Esophagus muscularis mucosa (tissue), 4 donors: ENCODE measurements at regions not wholly inside any gene's neighbourhood (a gene's known extent, or its start where the extent isn't known, plus 50 kb on each side); places are given as distances from the start of the nearest gene placed in this dataset.

ENCODE experiments used
- DNase-seq: peaks from one replicate; pipeline ENCODE4 v3.0.0-alpha.2; 2017; ENCODE audit errors: extremely low spot score
- H3K27ac ChIP-seq, 4 donors: fragments of 200-600 bp; sonication (generic); replicated peaks in 1 of 4; 1 replicate in 3 of 4; 2 replicates in 1 of 4; pipeline ENCODE4 v1.5.1; 2016 to 2019; ENCODE audit warnings: mild to moderate bottlenecking in 1 of 4
- H3K27me3 ChIP-seq, 4 donors: fragments of 200-600 bp; sonication (generic); one replicate each; pipeline versions ENCODE4 v1.5.1 to v1.6.0; 2016 to 2019
- H3K36me3 ChIP-seq, 4 donors: fragments of 200-600 bp; sonication (generic); one replicate each; pipeline ENCODE4 v1.5.1; 2016 to 2019
- H3K4me1 ChIP-seq, 4 donors: fragments of 200-600 bp; sonication (generic); one replicate each; pipeline ENCODE4 v1.5.1; 2016 to 2019
- H3K4me3 ChIP-seq, 4 donors: fragments of 200-600 bp; sonication (generic); 1 replicate in 2 of 4; 2 replicates in 2 of 4; pipeline ENCODE4 v1.5.1; 2016 to 2019; ENCODE audit warnings: mild to moderate bottlenecking in 4 of 4, moderate library complexity in 1 of 4
- H3K9me3 ChIP-seq, 4 donors: fragments of 200-600 bp; sonication (generic); 1 replicate in 3 of 4; 2 replicates in 1 of 4; pipeline ENCODE4 v1.5.1; 2016 to 2019
- EP300 ChIP-seq: sonication (generic); formaldehyde crosslinking; IDR thresholded peaks from one replicate; pipeline ENCODE4 v1.6.1; 2017; ENCODE audit warnings: antibody characterized with exemption
- POLR2A ChIP-seq: fragments of 450-650 bp; IDR thresholded peaks from one replicate; pipeline ENCODE4 v1.6.1; 2017; ENCODE audit warnings: antibody characterized with exemption, moderate library complexity, mild to moderate bottlenecking, low read depth
- POLR2AphosphoS5 ChIP-seq, 2 donors: sonication (generic); formaldehyde crosslinking; IDR thresholded peaks; one replicate each; pipeline ENCODE4 v1.6.1; 2017; ENCODE audit warnings: antibody characterized with exemption in 2 of 2
- WGBS: methylation state at CpG from one replicate; pipeline ENCODE4 v1.1.5; 2018; 5-methylcytosine and 5-hydroxymethylcytosine counted together
- intact Hi-C: fragments of 100-400 bp; cut with DNase I; formaldehyde crosslinking; loops from one replicate; pipeline ENCODE4 v1.15.1; 2023
- TF ChIP-seq, protein P1 (sequence below), 3 experiments: fragments of 200-600 bp in 2 of 3; fragments of 450-650 bp in 1 of 3; sonication (generic) in 2 of 3; IDR thresholded peaks; one replicate each; pipeline ENCODE4 v1.5.1; 2017 to 2019; ENCODE audit warnings: antibody characterized with exemption in 3 of 3, mild to moderate bottlenecking in 2 of 3, moderate library complexity in 1 of 3

DNA sequence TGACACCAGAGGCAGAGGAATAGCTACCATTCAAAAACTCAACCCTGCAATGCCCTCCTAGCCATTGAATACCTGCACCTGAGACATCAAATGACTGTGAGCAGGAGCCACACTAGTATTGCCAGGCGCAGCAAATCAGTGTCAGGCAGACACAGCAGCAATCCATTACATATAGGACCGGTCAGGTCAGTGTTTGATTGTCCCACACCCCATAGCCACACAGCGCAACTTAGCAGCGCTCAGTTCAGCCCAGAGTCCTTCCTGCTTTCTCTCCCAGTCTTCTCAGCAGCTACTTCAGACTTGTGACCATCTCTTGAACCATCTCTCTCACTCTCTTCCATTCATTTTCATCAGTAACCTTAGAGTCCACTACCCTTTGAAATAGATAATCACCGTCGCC lies 181.6 kb upstream of the GPR12 start:
- DNase-seq: no peak
- Histone ChIP-seq H3K4me1 (peaks cover 0 to 10% (median 2%) of the 10 kb centered on the region in 4 donors), H3K9me3 (no peaks in the 10 kb centered on the region), H3K27me3 (no peaks in the 10 kb centered on the region), H3K27ac (no peak overlapping the region), H3K4me3 (no peak overlapping the region), H3K36me3 (no peaks in the 10 kb centered on the region)
- 81% methylated on average over 6 of the region's 6 CpGs for WGBS
- intact Hi-C loops: loop anchor here (10.0 kb wide), 2 partner anchors 333 to 883 kb away; partner anchors contain the start of gene RASL11A
- no peak for TF ChIP-seq EP300
- TF ChIP-seq, protein P1, sequence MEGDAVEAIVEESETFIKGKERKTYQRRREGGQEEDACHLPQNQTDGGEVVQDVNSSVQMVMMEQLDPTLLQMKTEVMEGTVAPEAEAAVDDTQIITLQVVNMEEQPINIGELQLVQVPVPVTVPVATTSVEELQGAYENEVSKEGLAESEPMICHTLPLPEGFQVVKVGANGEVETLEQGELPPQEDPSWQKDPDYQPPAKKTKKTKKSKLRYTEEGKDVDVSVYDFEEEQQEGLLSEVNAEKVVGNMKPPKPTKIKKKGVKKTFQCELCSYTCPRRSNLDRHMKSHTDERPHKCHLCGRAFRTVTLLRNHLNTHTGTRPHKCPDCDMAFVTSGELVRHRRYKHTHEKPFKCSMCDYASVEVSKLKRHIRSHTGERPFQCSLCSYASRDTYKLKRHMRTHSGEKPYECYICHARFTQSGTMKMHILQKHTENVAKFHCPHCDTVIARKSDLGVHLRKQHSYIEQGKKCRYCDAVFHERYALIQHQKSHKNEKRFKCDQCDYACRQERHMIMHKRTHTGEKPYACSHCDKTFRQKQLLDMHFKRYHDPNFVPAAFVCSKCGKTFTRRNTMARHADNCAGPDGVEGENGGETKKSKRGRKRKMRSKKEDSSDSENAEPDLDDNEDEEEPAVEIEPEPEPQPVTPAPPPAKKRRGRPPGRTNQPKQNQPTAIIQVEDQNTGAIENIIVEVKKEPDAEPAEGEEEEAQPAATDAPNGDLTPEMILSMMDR (IDR thresholded peaks at IDR 0.05): no peak
- TF ChIP-seq POLR2AphosphoS5 (IDR thresholded peaks at IDR 0.05): no peak
- TF ChIP-seq POLR2A: no peak

DNA sequence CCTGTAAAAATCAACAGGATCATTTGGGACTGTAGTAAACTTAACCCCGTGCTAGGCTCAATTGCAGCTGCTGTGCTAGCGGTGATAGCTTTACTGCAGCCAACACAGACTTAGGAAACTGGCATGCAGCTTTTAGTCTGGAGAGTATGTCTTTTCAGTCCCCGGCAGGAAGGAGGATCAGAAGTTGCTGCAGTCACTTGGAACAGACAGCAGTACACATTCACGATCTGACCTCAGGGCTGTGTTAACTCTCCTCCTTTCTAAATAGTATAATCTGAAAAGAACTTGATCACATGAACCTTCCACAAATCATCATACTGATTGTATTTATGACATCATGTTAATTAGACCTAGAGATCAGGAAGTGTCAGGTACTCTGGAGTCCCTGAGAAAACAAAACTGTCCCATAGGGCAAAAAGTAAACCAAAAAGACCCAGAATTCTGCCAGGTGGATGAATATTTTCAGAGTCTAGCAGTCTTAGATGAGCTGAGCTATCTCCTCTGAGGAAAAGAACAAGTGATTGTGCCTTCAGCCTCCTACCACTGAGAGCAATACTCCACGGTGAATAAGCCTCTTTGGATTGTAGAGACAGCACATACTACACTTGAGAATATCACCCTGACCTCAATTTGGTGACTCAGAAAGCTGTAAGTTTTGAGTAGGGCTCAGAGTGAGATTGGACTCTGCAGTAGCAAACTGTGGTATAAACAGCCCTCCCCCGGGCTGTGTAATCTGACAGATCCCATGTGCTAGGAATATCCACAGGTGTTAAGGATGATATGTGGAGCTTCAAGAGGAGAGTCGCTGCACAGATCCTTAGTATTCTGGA lies 181.0 kb upstream of the GPR12 start:
- H3K4me3 ChIP-seq: no peak overlapping the region
- H3K36me3 ChIP-seq: no peaks in the 10 kb centered on the region
- no peaks in the 10 kb centered on the region for H3K27me3 ChIP-seq
- intact Hi-C loops: loop anchor here (10.0 kb wide), 2 partner anchors 333 to 883 kb away; partner anchors contain the start of gene RASL11A
- 57% methylated on average over 6 of the region's 7 CpGs for WGBS
- TF ChIP-seq EP300: no peak
- no peak for TF ChIP-seq POLR2A
- no peak for TF ChIP-seq POLR2AphosphoS5 (IDR thresholded peaks at IDR 0.05)
- TF ChIP-seq, protein P1 (IDR thresholded peaks at IDR 0.05): no peak
- DNase-seq: no peak
- H3K9me3 ChIP-seq: no peaks in the 10 kb centered on the region
- peaks cover 0 to 10% (median 0%) of the 10 kb centered on the region in 4 donors for H3K4me1 ChIP-seq
- H3K27ac ChIP-seq: no peak overlapping the region

DNA sequence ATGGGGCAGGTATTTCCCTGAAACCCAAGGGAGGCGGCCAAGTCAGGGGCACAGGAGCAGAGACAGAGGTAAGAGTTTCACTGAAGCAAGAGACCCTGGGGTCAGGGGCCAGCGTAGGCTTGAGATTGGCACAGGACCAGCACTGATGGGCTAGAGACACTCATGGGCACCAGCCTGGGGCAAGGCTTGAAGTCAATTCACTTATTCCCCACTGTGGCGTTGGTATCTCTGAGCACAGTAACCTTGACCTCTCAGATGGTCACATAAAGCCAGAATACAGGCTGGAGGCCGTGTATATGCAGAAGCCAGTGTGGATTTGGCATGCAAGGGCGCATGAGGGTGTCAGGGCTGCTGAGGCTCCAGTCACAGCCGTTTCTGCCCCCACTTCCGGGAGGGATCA lies 173.5 kb upstream of the GPR12 start:
- Histone ChIP-seq H3K9me3 (no peaks in the 10 kb centered on the region), H3K4me1 (peaks cover 0 to 8% (median 3%) of the 10 kb centered on the region in 4 donors), H3K27ac (no peak overlapping the region), H3K36me3 (no peaks in the 10 kb centered on the region), H3K4me3 (no peak overlapping the region), H3K27me3 (no peaks in the 10 kb centered on the region)
- DNase-seq: no peak
- no peak for TF ChIP-seq EP300
- no peak for TF ChIP-seq POLR2A
- TF ChIP-seq, protein P1 (IDR thresholded peaks at IDR 0.05): no peak
- TF ChIP-seq POLR2AphosphoS5 (IDR thresholded peaks at IDR 0.05): no peak
- intact Hi-C loops: loop anchor here (5.0 kb wide), 1 partner anchor 747 kb away; no protein-coding TSS in a partner anchor
- WGBS: 86% methylated on average over 4 of the region's 7 CpGs

DNA sequence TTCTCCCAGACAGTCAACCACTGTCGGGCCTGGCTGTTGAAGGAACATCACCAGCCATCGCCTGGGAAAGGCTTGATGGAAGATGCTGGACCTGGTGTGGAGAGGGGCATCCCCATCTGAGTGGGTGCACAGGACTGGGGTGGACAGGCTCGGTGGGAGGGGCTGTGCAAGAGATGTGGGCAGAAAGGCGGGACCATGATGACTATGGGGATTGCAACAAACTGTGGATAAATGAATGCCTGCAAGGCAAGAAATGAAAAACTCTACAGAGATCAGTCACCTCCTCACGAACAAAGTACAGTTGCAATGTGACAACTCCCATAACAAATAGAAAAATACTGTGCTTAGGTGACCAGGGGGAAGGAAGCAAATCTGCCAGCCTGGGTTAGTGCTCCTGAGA lies 171.9 kb upstream of the GPR12 start:
- 84% methylated on average over 5 of the region's 5 CpGs for WGBS
- TF ChIP-seq POLR2AphosphoS5 (IDR thresholded peaks at IDR 0.05) (no peak), EP300 (no peak), POLR2A (no peak)
- TF ChIP-seq, protein P1 (IDR thresholded peaks at IDR 0.05): no peak
- intact Hi-C loops: loop anchor here (5.0 kb wide), 1 partner anchor 745 kb away; no protein-coding TSS in a partner anchor
- H3K9me3 ChIP-seq: no peaks in the 10 kb centered on the region
- no peaks in the 10 kb centered on the region for H3K27me3 ChIP-seq
- H3K4me1 ChIP-seq: peaks cover 0 to 8% (median 3%) of the 10 kb centered on the region in 4 donors
- no peak overlapping the region for H3K4me3 ChIP-seq
- no peak overlapping the region for H3K27ac ChIP-seq
- no peaks in the 10 kb centered on the region for H3K36me3 ChIP-seq
- no peak for DNase-seq
